Amygdala (tissue), 56 donors: ENCODE measurements at regions not wholly inside any gene's neighbourhood (a gene's known extent, or its start where the extent isn't known, plus 50 kb on each side); places are given as distances from the start of the nearest gene placed in this dataset.
A peak's percentile ranks its signal among the peaks of the same experiment; 100 is the strongest.
"Not testable (repeated sequence)": the region's sequence is repeated elsewhere in the genome, so short reads cannot be mapped to it uniquely, and the experiment has no call there.

Source experiments
- DNase-seq, 56 donors: peaks; one replicate each; lab custom pipeline; 2025; lab: John Stamatoyannopoulos, UW

DNA sequence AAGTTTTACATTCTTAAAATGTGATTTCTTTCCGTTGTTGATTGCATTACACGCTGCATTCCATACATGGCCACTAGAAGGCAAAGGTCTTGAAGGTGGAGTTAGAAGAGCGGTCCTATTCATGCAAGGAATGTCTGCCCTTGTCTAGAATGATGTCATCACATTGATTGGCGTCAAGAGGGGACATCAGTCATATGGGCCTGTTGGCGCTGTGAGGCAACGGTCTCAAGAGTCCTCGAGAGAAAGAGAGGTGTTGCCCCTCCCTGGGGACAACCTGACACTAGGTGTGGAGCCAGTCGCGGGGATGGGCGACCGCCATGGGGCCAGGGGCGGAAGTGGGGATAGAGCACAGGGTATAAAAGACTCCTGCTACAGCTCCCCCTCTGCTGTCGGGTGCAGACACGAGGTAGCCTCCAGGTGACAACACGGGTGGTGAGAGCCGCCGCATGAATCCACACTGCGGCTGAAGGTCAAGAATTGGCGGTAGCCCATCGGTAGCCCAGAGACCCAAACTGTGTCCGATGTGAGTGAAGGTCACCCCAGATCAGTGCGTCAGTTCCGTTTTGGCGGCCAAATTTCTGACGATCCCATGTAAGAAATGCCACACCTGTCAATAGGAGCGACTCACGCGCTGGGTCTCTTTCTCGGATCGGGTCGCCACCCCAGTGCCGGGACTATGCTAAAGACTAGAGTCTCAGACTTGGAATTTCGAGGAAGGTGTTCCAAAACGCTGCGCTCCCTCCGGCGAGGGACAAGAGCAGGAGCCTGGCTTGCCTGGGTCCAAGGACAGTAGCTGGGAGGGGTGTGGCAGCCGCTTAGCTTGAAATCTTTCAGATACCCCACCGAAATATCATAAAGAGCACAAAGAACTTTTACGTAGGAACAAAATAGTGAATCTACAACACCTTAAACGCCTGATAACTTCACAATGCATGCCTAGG, 93.2 kb upstream of the ZNF184 start:
- DNase-seq: no peak

GRCh38 chr6:27562027-27562410, 89.1 kb upstream of the ZNF184 start:
- no peak for DNase-seq

- no peak for DNase-seq
Measured at GRCh38 chr6:27558028-27558724, 85.3 kb upstream of the ZNF184 start.

DNA sequence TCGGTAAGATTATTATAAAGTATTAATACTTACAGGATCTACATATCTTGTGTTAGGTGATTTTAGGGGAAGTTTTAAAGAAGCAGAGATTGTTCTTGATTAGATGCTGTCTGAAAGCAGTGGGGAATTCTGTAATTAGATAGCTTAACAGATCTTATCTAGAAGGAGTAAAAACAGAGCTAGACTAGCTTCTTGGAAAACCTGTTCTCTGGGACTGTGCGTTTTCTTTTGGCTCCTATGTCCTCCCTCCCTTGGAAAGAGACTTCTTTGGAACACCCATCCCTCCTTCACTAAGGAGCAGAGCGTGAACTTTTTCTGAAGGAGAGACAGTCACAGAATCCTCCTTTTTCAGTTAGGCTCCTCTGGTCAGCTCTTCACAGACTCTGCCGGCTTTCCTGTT, 83.5 kb upstream of the ZNF184 start:
- DNase-seq: no peak

DNA sequence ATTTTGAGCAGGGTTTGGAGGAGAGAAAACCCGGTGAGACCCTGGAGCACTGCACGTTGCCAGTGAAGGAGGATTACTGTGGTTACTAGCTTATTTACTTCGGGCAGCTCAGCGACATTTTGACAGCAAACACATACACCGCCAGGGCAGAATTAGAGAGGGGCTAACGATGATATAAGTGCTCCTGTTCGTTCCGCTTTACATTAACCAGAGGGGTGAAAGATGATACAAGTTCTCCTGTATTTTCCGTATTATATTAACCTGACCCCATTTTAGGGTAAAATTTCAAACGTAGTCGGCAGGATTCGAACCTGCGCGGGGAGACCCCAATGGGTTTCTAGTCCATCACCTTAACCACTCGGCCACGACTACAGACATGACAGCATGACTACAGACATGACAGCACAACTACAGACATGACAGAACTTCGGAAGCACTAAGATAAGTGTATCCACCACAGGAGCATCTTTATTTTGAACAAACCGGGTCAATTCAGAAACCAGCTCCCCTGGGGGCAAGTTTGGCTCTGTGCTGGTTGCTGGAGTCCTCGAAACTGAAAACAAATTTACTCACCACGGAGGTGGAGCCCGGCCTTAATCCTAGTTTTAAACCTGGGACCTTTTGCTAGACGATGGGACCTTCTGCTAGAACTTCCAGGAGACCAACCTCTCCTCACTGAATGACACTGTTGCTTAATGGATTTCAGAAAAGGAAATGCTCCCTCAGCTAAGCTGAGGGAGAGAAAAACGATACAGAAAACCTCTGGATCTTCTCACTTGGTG, 80.4 kb upstream of the ZNF184 start:
- no peak for DNase-seq

DNA sequence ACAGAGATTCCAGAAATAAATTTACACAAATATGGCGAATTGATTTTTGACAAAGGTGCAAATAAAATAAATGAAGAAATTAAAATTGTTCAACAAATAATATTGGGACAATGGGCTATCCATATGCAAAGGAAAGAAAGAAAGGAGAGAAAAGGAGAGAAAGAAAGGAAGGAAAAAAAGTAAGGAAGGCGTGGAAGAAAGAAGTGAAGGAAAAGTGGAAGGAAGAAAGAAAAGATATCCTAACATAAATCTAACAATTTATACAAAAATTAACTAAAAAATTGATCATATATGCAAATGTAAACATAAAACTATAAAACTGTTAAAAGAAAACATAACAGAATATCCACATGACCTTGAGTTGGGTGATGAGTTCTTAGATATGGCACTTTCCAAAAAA, 78.7 kb upstream of the ZNF184 start:
- DNase-seq: no peak

GRCh38 chr6:27550692-27551091, 77.8 kb upstream of the ZNF184 start:
- DNase-seq: no peak

DNA sequence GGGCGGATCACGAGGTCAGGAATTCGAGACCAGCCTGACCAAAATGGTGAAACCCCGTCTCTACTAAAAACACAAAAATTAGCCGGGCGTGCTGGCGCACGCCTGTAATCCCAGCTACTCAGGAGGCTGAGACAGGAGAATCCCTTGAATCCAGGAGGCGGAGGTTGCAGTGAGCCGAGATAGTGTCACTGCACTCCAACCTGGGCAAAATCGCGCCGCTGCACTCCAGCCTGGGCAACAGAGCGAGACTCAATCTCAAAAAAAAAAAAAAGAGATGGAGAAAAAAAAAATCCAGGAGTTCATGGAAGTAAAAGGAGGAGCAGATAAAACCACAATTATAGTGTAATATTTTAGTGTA, 76.3 kb upstream of the ZNF184 start:
- DNase-seq: not testable (repeated sequence)

- peak in 1 of 56 donors; percentile 24 for DNase-seq
Measured at GRCh38 chr6:27547157-27548075, 74.5 kb upstream of the ZNF184 start.

- DNase-seq: no peak
Measured at GRCh38 chr6:27546522-27546921, 73.6 kb upstream of the ZNF184 start.

GRCh38 chr6:27545271-27546046, 72.6 kb upstream of the ZNF184 start:
- no peak for DNase-seq

DNA sequence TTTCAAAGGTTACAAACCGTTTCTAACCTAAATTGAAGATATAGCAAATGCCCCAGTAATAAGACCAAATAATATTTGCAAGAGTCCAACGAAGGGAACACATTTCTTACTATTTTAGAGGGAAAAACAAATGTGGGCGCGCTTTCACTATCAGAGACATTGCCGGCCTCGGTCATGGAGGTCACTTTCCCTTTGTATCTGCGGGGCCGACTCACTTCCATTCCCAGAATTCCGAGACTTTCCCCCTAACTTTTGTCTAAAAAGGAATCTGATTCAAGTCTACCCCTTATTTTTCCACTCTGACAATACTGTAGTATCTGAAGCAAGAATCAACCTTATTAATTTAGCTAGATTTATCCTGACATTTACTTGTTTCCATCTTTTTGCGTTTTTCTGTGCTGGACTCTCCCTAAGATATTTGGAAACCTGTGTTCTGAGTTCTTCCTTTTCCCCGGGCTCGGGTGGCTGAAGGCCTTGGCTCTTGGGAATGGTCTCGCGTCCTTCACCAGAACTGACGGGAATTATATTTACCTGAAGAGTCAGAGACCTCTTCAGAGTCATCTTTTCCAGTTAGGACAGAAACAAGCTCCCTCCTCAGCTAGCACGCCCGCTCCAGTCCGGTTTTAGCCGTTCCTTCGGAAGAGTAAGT, 71.8 kb upstream of the ZNF184 start:
- no peak for DNase-seq

- DNase-seq: not testable (repeated sequence)
Measured at GRCh38 chr6:27544135-27544534, 71.2 kb upstream of the ZNF184 start.

DNA sequence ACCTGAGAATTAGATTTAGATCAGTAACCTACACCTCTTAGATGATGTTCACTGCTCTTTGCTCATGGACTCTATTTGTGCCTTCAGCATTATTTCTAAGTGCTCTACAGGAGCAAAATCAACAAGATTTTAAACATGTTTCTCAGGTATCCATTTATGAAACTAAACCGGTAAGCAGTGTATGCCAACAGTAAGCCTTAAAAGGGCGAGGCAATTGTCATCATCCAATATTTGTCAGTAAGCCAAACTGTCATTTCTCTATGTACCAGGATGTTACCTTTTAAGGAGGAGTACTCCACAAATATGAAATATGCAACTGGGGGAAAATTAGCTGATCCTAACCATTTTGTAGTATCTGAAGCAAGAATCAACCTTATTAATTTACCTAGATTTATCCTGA, 69.6 kb upstream of the ZNF184 start:
- DNase-seq: no peak

DNA sequence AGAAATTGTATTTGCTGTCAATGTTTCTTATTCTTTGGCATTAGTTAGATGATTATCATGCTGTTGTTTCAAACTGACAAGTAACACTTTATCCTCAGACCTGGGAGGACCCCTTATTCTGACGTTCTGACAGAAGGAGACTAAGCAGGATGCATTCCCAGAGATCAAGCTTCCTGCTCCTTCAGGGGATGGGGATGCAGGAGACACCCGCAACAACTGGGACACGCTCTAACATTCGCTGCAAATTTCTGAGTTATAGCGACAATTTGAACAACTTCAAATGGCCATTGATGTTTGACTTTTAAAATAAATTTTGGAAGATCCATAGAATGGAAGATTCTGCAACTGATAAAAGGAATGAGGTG, 69.0 kb upstream of the ZNF184 start:
- DNase-seq: no peak

- no peak for DNase-seq
Measured at GRCh38 chr6:27541212-27541932, 68.5 kb upstream of the ZNF184 start.

DNA sequence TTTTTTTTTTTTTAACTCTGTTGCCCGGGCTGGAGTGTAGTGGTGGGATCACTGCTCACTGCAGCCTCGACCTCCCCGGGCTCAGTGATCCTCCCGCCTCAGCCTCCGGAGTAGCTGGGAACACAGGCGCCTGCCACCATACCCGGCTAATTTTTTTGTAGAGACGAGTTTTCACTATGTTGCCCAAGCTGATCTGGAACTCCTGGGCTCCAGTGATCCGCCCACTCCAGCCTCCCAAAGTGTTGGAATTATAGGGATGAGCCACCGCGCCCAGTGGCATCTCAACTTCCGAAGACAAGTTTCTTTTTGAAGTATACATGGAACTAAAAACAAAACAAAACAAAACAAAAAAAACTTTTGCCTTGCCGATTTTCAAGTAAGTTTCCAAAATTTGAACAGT, 66.6 kb upstream of the ZNF184 start:
- no peak for DNase-seq
